ENCODE measurements at regions not wholly inside any gene's neighbourhood (a gene's known extent, or its start where the extent isn't known, plus 50 kb on each side); places are given as distances from the start of the nearest gene placed in this dataset.
"Not testable (repeated sequence)": the region's sequence is repeated elsewhere in the genome, so short reads cannot be mapped to it uniquely, and the experiment has no call there.

DNA sequence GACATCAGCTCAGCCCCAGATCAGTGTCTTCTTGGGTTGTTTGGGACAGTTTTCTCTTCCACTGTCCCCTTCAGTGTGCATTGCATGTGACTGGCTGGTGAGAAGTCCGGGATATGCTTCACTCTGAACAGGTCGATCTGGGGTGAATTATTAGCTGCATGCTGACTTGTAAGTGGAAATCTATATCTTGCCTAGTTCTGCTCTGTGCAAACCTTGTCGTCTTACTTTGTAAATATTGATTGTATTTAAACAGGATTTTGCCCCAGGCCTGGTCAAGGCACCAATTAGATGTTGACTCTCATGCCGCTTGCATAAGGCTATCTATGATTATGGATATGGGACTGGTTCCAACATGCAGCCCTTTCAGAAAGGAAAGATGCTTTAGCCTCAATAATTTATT, 669.7 kb downstream of the TYW1 start:
- TF ChIP-seq, protein P1, sequence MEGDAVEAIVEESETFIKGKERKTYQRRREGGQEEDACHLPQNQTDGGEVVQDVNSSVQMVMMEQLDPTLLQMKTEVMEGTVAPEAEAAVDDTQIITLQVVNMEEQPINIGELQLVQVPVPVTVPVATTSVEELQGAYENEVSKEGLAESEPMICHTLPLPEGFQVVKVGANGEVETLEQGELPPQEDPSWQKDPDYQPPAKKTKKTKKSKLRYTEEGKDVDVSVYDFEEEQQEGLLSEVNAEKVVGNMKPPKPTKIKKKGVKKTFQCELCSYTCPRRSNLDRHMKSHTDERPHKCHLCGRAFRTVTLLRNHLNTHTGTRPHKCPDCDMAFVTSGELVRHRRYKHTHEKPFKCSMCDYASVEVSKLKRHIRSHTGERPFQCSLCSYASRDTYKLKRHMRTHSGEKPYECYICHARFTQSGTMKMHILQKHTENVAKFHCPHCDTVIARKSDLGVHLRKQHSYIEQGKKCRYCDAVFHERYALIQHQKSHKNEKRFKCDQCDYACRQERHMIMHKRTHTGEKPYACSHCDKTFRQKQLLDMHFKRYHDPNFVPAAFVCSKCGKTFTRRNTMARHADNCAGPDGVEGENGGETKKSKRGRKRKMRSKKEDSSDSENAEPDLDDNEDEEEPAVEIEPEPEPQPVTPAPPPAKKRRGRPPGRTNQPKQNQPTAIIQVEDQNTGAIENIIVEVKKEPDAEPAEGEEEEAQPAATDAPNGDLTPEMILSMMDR (IDR thresholded peaks at IDR 0.05) = not testable (repeated sequence)
- TF ChIP-seq POLR2A (IDR thresholded peaks at IDR 0.05) = not testable (repeated sequence)
